ENCODE measurements at regions not wholly inside any gene's neighbourhood (a gene's known extent, or its start where the extent isn't known, plus 50 kb on each side); places are given as distances from the start of the nearest gene placed in this dataset.

DNA sequence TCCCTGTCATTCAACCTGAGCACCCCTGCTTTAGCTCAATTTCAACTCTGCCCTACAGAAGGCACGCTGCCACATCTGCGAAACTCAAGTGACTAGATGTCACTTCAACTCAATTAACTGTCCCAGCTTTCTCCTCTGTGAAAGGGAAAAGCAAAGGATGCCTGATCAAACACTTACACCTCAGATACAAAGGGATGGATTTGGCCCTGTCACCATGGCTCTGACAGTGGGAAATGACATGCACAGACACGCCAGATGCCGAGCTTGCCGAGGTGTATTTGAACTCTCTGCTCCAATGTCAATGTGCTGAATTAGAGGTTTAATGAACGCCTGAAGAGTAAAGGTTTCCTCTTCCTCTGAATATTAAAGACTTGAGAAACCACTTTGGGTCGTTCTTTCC lies 481.1 kb downstream of the CBLN2 start:
- no peak for DNase-seq

- DNase-seq, result no peak
Observed at GRCh38 chr18:72058851-72059250, 485.3 kb downstream of the CBLN2 start.

DNA sequence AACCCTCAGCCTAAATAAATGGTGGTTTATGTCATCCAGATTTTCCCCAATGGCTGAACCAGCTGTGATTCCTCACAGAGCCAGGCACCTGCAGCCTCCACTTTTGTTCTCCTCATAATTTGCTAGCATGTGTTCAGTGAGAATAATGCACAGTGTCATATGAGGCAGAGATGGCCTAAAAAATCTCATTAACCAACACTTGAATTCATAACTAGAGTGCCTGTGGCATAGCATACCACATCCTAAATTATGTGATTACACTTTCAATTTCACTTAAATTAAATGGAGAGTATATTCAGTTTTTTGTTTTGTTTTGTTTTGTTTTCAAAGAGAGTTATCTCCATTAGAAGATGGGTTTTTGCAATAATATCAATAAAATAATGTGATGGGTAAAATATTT lies 488.0 kb downstream of the CBLN2 start:
- no peak for DNase-seq

DNA sequence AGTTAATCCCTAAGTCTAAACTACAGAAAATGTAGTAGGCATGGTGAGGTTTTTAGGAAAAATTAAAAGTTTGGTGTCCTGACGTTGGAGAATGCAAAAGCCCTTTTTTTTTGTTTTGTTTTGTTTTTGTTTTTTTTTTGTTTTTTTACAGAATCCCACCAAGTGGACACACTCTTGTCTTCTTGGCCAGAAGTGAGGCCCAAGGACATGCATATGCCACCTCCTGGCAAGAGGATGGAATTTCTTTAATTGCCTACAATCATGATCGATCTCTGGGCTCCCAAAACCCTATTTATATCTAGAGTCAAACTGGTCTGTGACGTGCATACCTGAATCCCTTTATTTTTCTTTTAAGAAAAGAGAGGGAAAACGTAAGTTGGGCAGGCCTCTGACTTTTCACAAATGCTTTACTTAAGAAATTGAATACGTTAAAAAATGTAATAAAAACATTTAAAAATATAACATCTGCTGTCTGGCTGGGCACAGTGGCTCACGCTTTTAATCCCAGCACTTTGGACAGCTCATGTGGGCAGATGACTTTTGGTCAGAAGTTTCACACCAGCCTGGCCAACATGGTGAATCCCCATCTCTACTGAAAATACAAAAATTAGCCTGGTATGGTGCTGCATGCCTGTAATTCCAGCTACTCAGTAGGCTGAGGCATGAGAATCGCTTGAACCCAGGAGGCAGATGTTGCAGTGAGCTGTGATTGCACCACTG lies 502.7 kb downstream of the CBLN2 start:
- no peak for DNase-seq

- no peak for DNase-seq
Observed at GRCh38 chr18:72013427-72013850, 530.7 kb downstream of the CBLN2 start.

GRCh38 chr18:71998547-71999097 lies 545.5 kb downstream of the CBLN2 start:
- no peak for DNase-seq

DNA sequence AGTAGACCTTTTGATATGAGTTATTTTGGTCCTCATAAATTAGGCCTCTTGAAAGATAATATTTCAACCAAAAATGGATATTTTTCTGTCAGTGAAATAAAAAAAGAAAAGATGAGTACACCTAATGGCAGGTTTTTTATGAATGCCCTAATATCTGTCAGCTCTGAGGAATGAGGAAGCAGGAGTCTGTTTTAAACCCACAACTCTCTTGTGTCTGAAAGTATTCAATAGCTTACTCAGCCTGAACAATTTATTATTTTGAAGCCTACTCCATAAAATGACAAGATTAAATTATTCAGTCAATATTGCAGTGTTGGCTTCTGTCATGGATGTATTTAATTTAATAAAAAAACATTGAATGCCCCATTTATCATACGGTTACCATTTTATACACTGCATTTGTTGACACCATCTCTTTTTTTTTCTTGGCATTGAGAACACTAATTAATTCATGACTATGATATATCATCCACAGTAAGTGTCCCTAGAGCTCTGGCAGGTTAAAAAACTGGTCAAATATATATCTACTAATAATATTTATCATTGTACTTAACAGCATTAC lies 548.2 kb downstream of the CBLN2 start:
- no peak for DNase-seq

DNA sequence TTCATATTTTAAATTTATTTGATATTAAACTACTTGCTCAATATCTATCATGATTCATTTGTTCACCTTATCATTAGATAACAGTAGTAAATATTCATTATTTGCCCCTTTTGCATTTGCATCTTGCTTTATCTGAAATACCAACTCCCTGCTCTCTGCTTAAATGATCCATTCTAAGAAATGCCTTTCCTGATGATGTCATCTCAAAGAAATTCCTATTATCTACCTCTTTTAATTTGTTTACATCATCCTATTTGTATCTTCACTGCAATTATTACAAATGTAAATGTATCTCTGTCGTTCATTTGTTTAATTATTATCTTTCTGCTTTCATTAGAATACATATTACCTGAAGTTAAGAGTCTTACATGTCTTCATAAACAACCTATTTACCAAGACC lies 549.9 kb downstream of the CBLN2 start:
- no peak for DNase-seq

DNA sequence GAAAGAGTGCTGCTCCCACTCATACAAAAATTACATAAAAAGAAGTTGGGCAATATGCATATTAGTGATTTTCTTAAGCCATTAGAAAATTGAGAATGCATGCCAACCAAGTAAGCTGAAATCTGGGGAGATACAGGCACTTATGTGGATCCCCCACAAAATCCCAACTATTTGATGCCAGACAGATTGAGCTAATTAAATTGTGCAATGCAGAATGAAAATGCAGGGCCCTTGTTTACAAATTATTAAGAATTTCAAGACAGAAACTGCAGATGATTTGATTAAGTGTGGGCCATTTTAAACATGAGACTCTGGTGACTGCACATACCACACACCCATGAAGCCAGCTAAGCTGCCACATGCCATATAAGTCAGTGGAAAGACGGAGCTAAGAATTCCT lies 554.5 kb downstream of the CBLN2 start:
- no peak for DNase-seq

- no peak for DNase-seq
Observed at GRCh38 chr18:71986351-71987050, 557.6 kb downstream of the CBLN2 start.

DNA sequence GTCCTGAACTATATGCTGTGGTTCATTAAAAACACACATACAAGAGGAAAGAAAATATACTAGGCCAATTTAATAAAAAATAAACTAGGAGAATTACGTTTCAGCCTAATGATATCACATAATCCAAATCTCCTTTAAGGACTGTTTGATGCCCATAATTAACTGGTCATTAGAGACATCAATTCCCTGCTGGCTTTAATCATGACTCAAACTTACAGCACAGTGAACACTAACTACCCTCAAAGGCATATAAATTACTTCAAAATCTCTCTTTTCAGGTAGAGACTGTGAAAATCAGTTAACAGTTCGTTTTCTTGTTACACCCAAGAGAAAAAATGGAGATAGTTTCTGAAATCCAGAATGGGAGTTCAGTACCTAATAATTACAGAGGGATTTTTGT lies 567.4 kb downstream of the CBLN2 start:
- DNase-seq, result no peak

- no peak for DNase-seq
Observed at GRCh38 chr18:71966791-71967190, 577.4 kb downstream of the CBLN2 start.

DNA sequence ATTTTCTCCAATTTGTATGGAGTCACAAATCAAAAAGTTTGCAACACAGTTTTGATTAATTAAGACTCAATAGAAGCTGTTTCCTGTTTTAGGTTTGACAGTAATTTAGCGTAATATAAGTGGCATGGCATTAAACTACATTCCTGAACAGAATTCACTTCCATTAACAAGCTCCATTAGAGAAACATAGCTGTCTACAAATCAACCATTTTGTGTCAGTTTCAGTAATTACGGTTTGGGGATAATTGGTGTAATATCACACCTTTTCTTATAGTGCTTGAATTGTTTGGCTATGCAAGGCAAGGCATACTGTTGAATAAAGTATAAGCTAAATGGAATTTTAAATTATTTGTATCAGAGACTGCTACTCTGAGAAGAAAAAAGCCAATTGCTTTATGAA lies 585.5 kb downstream of the CBLN2 start:
- DNase-seq, result no peak

DNA sequence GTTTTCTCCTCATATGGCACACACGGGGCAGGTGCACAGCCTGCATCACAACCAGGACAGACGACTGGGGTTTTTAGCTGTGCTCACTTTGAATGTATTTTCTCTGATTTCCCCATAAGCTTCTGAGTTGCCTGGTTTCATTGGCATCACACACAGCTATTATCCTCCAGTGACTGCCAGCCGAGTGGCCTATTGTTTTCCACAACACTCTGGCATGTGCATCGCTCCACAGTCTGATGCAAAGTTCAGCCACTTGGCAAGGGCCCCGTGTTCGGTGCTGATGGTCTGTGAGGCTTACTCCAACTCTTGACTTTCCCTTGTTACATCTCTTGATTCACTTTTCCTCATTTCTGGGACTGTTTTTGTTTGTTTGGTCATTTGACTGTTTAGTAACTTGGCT lies 593.1 kb downstream of the CBLN2 start:
- DNase-seq, result no peak

GRCh38 chr18:71942433-71942832 lies 601.7 kb downstream of the CBLN2 start:
- no peak for DNase-seq

DNA sequence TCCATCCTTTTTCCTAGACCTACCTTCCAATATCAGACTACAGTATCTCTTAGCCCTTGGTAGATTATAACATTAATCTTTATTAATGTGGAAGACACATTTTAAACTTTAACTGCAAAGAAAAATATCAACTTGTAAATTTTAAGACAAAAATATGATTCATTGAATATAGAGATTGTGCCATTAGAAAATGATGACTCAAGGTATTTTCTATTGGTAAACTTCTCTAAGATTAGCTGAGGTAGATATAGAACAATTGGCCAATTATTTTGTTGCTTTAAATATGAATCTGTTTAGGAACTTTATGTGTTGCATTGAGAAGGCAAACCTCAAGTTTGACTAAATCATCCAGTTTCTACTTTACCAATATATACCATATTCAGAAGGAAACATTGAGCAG lies 604.7 kb downstream of the CBLN2 start:
- DNase-seq, result no peak

- DNase-seq, result no peak
Observed at GRCh38 chr18:71936744-71937143, 607.4 kb downstream of the CBLN2 start.

DNA sequence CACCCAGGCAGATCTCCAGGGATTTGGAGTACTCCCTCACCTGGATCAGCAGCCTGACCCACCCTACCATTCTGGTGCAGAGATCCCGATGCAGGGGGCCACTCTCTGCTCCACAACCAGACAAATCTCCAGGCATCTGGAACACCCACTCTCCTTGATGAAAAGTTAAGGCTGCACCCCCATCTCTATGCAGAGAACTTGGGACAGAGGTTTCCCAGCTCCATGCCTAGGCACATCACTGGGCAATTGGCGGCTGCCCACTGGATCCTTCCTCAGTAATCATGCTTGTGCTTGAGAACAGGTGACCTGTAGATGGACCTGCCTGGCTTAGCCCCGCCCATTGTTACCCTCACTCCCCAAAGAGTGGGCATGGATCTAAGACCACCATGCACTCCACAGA lies 624.9 kb downstream of the CBLN2 start:
- DNase-seq, result no peak

DNA sequence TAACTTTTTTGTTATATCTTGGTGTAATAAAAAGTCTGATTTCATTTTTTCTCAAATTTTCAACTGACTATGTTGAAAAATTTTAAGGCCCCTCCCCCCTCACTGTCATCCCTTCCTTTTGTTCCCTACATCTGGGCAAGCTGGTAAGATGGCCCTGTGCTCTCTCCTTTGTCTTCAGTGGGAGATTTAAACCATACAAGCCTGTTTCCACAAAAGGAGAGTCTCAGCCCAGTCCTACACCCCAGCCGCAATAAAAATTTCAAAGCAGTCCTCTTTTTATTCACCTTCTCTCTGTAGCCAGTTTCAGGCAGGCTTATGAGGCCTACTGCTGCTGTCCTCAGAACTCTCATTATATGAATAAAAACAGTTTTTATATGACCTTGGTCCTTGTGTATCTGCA lies 630.5 kb downstream of the CBLN2 start:
- DNase-seq, result no peak

DNA sequence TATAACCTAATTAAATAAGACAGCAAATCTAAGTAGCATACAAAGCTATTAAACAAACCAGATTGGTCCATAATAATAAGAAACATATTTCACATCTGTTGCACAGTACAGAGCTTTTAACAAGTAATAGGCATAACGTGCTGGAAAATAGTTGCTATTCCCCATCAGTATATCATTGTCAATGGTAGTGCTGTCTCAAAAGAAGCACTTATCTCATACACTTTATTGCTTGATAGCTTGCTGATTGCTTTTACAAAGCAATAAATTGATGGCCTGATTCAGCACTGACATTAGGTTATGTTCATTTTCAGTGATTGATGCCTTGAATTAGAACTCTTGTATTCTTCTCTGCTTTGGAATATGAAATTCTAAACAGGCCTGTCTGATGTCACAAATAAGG lies 641.7 kb downstream of the CBLN2 start:
- no peak for DNase-seq

GRCh38 chr18:71899707-71900472 lies 644.3 kb downstream of the CBLN2 start:
- no peak for DNase-seq

GRCh38 chr18:71899183-71899582 lies 645.0 kb downstream of the CBLN2 start:
- no peak for DNase-seq

- DNase-seq, result no peak
Observed at GRCh38 chr18:71887509-71887908, 656.6 kb downstream of the CBLN2 start.

All from activated CD4-positive, alpha-beta T cell treated with anti-CD3 and anti-CD28 coated beads for 4 hours (primary cell).